ENCODE measurements at regions not wholly inside any gene's neighbourhood (a gene's known extent, or its start where the extent isn't known, plus 50 kb on each side); places are given as distances from the start of the nearest gene placed in this dataset.
"Not testable (repeated sequence)": the region's sequence is repeated elsewhere in the genome, so short reads cannot be mapped to it uniquely, and the experiment has no call there.

GRCh38 chr5:145449794-145450193, 385.3 kb downstream of the PRELID2 start:
- Histone ChIP-seq H3K4me3 (ENCODE audit: low read depth in 1 of 2, low read length in 2 of 2) (no peak overlapping the region), H3K27ac (ENCODE audit: low read depth, low read length) (no peak overlapping the region), H3K4me1 (ENCODE audit: insufficient read depth, low read length) (no peaks in the 10 kb centered on the region), H3K36me3 (ENCODE audit: insufficient read depth, low read length) (no peaks in the 10 kb centered on the region), H3K9ac (ENCODE audit: low read length) (no peak overlapping the region), H3K27me3 (ENCODE audit: control insufficient read depth in 1 of 2, insufficient read depth in 2 of 2, low read length in 2 of 2) (no peaks in the 10 kb centered on the region), H3K9me3 (ENCODE audit: low read length) (no peaks in the 10 kb centered on the region)

- H3K9me3 ChIP-seq (ENCODE audit: low read length); H3K36me3 ChIP-seq (ENCODE audit: insufficient read depth, low read length): not testable (repeated sequence)
These were observed 388.3 kb downstream of the PRELID2 start for GRCh38 chr5:145446875-145447274.

GRCh38 chr5:145446412-145446811, 388.7 kb downstream of the PRELID2 start:
- H3K9me3 ChIP-seq (ENCODE audit: low read length): no peaks in the 10 kb centered on the region
- H3K4me1 ChIP-seq (ENCODE audit: insufficient read depth, low read length): no peaks in the 10 kb centered on the region
- no peak overlapping the region for H3K9ac ChIP-seq (ENCODE audit: low read length)
- no peak overlapping the region for H3K4me3 ChIP-seq (ENCODE audit: low read depth in 1 of 2, low read length in 2 of 2)
- H3K27ac ChIP-seq (ENCODE audit: low read depth, low read length): no peak overlapping the region
- no peaks in the 10 kb centered on the region for H3K27me3 ChIP-seq (ENCODE audit: control insufficient read depth in 1 of 2, insufficient read depth in 2 of 2, low read length in 2 of 2)
- H3K36me3 ChIP-seq (ENCODE audit: insufficient read depth, low read length): no peaks in the 10 kb centered on the region

More at GRCh38 chr5:145446875-145447274, 388.3 kb downstream of the PRELID2 start:
- not testable (repeated sequence) for H3K27ac ChIP-seq (ENCODE audit: low read depth, low read length); H3K4me1 ChIP-seq (ENCODE audit: insufficient read depth, low read length); H3K9ac ChIP-seq (ENCODE audit: low read length); H3K27me3 ChIP-seq (ENCODE audit: control insufficient read depth in 1 of 2, insufficient read depth in 2 of 2, low read length in 2 of 2); H3K4me3 ChIP-seq (ENCODE audit: low read depth in 1 of 2, low read length in 2 of 2)

GRCh38 chr5:145445027-145445426, 390.1 kb downstream of the PRELID2 start:
- Histone ChIP-seq H3K36me3 (ENCODE audit: insufficient read depth, low read length) (no peaks in the 10 kb centered on the region), H3K9ac (ENCODE audit: low read length) (no peak overlapping the region), H3K27me3 (ENCODE audit: control insufficient read depth in 1 of 2, insufficient read depth in 2 of 2, low read length in 2 of 2) (no peaks in the 10 kb centered on the region), H3K4me1 (ENCODE audit: insufficient read depth, low read length) (no peaks in the 10 kb centered on the region), H3K4me3 (ENCODE audit: low read depth in 1 of 2, low read length in 2 of 2) (no peak overlapping the region), H3K9me3 (ENCODE audit: low read length) (no peaks in the 10 kb centered on the region), H3K27ac (ENCODE audit: low read depth, low read length) (no peak overlapping the region)

- Histone ChIP-seq H3K36me3 (ENCODE audit: insufficient read depth, low read length) (no peaks in the 10 kb centered on the region), H3K27ac (ENCODE audit: low read depth, low read length) (no peak overlapping the region), H3K9me3 (ENCODE audit: low read length) (no peaks in the 10 kb centered on the region), H3K9ac (ENCODE audit: low read length) (no peak overlapping the region), H3K4me3 (ENCODE audit: low read depth in 1 of 2, low read length in 2 of 2) (no peak overlapping the region), H3K4me1 (ENCODE audit: insufficient read depth, low read length) (no peaks in the 10 kb centered on the region), H3K27me3 (ENCODE audit: control insufficient read depth in 1 of 2, insufficient read depth in 2 of 2, low read length in 2 of 2) (no peaks in the 10 kb centered on the region)
These were observed 391.2 kb downstream of the PRELID2 start for GRCh38 chr5:145443964-145444363.

- Histone ChIP-seq H3K9me3 (ENCODE audit: low read length) (no peaks in the 10 kb centered on the region), H3K27ac (ENCODE audit: low read depth, low read length) (no peak overlapping the region), H3K36me3 (ENCODE audit: insufficient read depth, low read length) (no peaks in the 10 kb centered on the region), H3K9ac (ENCODE audit: low read length) (no peak overlapping the region), H3K27me3 (ENCODE audit: control insufficient read depth in 1 of 2, insufficient read depth in 2 of 2, low read length in 2 of 2) (no peaks in the 10 kb centered on the region), H3K4me1 (ENCODE audit: insufficient read depth, low read length) (no peaks in the 10 kb centered on the region), H3K4me3 (ENCODE audit: low read depth in 1 of 2, low read length in 2 of 2) (no peak overlapping the region)
These were observed 391.8 kb downstream of the PRELID2 start for GRCh38 chr5:145443366-145443765.

- H3K9me3 ChIP-seq (ENCODE audit: low read length); H3K27ac ChIP-seq (ENCODE audit: low read depth, low read length); H3K9ac ChIP-seq (ENCODE audit: low read length); H3K4me1 ChIP-seq (ENCODE audit: insufficient read depth, low read length); H3K4me3 ChIP-seq (ENCODE audit: low read depth in 1 of 2, low read length in 2 of 2); H3K27me3 ChIP-seq (ENCODE audit: control insufficient read depth in 1 of 2, insufficient read depth in 2 of 2, low read length in 2 of 2); H3K36me3 ChIP-seq (ENCODE audit: insufficient read depth, low read length): not testable (repeated sequence)
These were observed 392.5 kb downstream of the PRELID2 start for GRCh38 chr5:145442661-145443060.

- Histone ChIP-seq H3K27ac (ENCODE audit: low read depth, low read length) (no peak overlapping the region), H3K27me3 (ENCODE audit: control insufficient read depth in 1 of 2, insufficient read depth in 2 of 2, low read length in 2 of 2) (no peaks in the 10 kb centered on the region), H3K36me3 (ENCODE audit: insufficient read depth, low read length) (no peaks in the 10 kb centered on the region), H3K4me3 (ENCODE audit: low read depth in 1 of 2, low read length in 2 of 2) (no peak overlapping the region), H3K4me1 (ENCODE audit: insufficient read depth, low read length) (no peaks in the 10 kb centered on the region), H3K9ac (ENCODE audit: low read length) (no peak overlapping the region), H3K9me3 (ENCODE audit: low read length) (no peaks in the 10 kb centered on the region)
These were observed 393.9 kb downstream of the PRELID2 start for GRCh38 chr5:145441228-145441627.

- H3K36me3 ChIP-seq (ENCODE audit: insufficient read depth, low read length): no peaks in the 10 kb centered on the region
- H3K4me1 ChIP-seq (ENCODE audit: insufficient read depth, low read length): no peaks in the 10 kb centered on the region
- no peaks in the 10 kb centered on the region for H3K27me3 ChIP-seq (ENCODE audit: control insufficient read depth in 1 of 2, insufficient read depth in 2 of 2, low read length in 2 of 2)
- no peak overlapping the region for H3K27ac ChIP-seq (ENCODE audit: low read depth, low read length)
- H3K9ac ChIP-seq (ENCODE audit: low read length): no peak overlapping the region
- no peaks in the 10 kb centered on the region for H3K9me3 ChIP-seq (ENCODE audit: low read length)
- H3K4me3 ChIP-seq (ENCODE audit: low read depth in 1 of 2, low read length in 2 of 2): no peak overlapping the region
These were observed 397.5 kb downstream of the PRELID2 start for GRCh38 chr5:145437627-145438026.

GRCh38 chr5:145433077-145433476, 402.1 kb downstream of the PRELID2 start:
- Histone ChIP-seq H3K36me3 (ENCODE audit: insufficient read depth, low read length) (no peaks in the 10 kb centered on the region), H3K4me1 (ENCODE audit: insufficient read depth, low read length) (no peaks in the 10 kb centered on the region), H3K9me3 (ENCODE audit: low read length) (no peaks in the 10 kb centered on the region), H3K27ac (ENCODE audit: low read depth, low read length) (no peak overlapping the region), H3K9ac (ENCODE audit: low read length) (no peak overlapping the region), H3K27me3 (ENCODE audit: control insufficient read depth in 1 of 2, insufficient read depth in 2 of 2, low read length in 2 of 2) (no peaks in the 10 kb centered on the region), H3K4me3 (ENCODE audit: low read depth in 1 of 2, low read length in 2 of 2) (no peak overlapping the region)

- no peak overlapping the region for H3K9ac ChIP-seq (ENCODE audit: low read length)
- no peaks in the 10 kb centered on the region for H3K36me3 ChIP-seq (ENCODE audit: insufficient read depth, low read length)
- no peak overlapping the region for H3K27ac ChIP-seq (ENCODE audit: low read depth, low read length)
- no peaks in the 10 kb centered on the region for H3K4me1 ChIP-seq (ENCODE audit: insufficient read depth, low read length)
- H3K4me3 ChIP-seq (ENCODE audit: low read depth in 1 of 2, low read length in 2 of 2): no peak overlapping the region
- H3K27me3 ChIP-seq (ENCODE audit: control insufficient read depth in 1 of 2, insufficient read depth in 2 of 2, low read length in 2 of 2): no peaks in the 10 kb centered on the region
- H3K9me3 ChIP-seq (ENCODE audit: low read length): no peaks in the 10 kb centered on the region
These were observed 406.0 kb downstream of the PRELID2 start for GRCh38 chr5:145429170-145429569.

- H3K9me3 ChIP-seq (ENCODE audit: low read length): peaks cover 4% of the 10 kb centered on the region
These were observed 427.1 kb downstream of the PRELID2 start for GRCh38 chr5:145408048-145408341.

More at GRCh38 chr5:145408048-145408341, 427.1 kb downstream of the PRELID2 start:
- Histone ChIP-seq H3K9ac (ENCODE audit: low read length) (no peak overlapping the region), H3K27me3 (ENCODE audit: control insufficient read depth in 1 of 2, insufficient read depth in 2 of 2, low read length in 2 of 2) (no peaks in the 10 kb centered on the region), H3K27ac (ENCODE audit: low read depth, low read length) (no peak overlapping the region), H3K4me1 (ENCODE audit: insufficient read depth, low read length) (no peaks in the 10 kb centered on the region), H3K36me3 (ENCODE audit: insufficient read depth, low read length) (no peaks in the 10 kb centered on the region), H3K4me3 (ENCODE audit: low read depth in 1 of 2, low read length in 2 of 2) (no peak overlapping the region)

All from muscle layer of colon (tissue), 2 donors.